IMR-90 (cell line): ENCODE measurements at regions not wholly inside any gene's neighbourhood (a gene's known extent, or its start where the extent isn't known, plus 50 kb on each side); places are given as distances from the start of the nearest gene placed in this dataset.

Experiments
- CTCF ChIP-seq: conservative IDR thresholded peaks from 2 replicates; pipeline ENCODE4 v1.5.1; 2012; ENCODE audit warnings: mild to moderate bottlenecking, low read depth, low read length, improper control_type of control experiment
- MAZ ChIP-seq: IDR thresholded peaks from 2 replicates; pipeline ENCODE4 v1.6.1; 2012; ENCODE audit warnings: low read depth, mild to moderate bottlenecking, low read length, improper control_type of control experiment, moderate library complexity, borderline replicate concordance
- MXI1 ChIP-seq: IDR thresholded peaks from 2 replicates; pipeline ENCODE4 v1.6.1; 2012; ENCODE audit warnings: low read depth, mild to moderate bottlenecking, low read length, moderate library complexity, borderline replicate concordance
- NFE2L2 ChIP-seq: fragments of 150-350 bp; IDR thresholded peaks from 2 replicates; pipeline ENCODE4 v1.6.1; 2016; ENCODE audit warnings: low read depth, mild to moderate bottlenecking, low read length
- POLR2A ChIP-seq: IDR thresholded peaks from 2 replicates; pipeline ENCODE4 v1.6.1; 2012; ENCODE audit warnings: mild to moderate bottlenecking, low read depth, low read length
- RAD21 ChIP-seq: IDR thresholded peaks from 2 replicates; pipeline ENCODE4 v1.6.1; 2012; ENCODE audit warnings: low read length, improper control_type of control experiment
- RFX5 ChIP-seq: IDR thresholded peaks from 2 replicates; pipeline ENCODE4 v1.8.0; 2012; ENCODE audit warnings: low read depth, mild to moderate bottlenecking, low read length, moderate library complexity
- SMC3 ChIP-seq: fragments of 150-350 bp; IDR thresholded peaks from 2 replicates; pipeline ENCODE4 v1.6.1; 2016; ENCODE audit warnings: low read depth, mild to moderate bottlenecking, antibody characterized with exemption, low read length, moderate library complexity

GRCh38 chr5:152184266-152184665 is 220.8 kb downstream of the NMUR2 start:
- TF ChIP-seq CTCF, result no peak
- TF ChIP-seq SMC3, result no peak
- TF ChIP-seq POLR2A, result no peak
- TF ChIP-seq MXI1, result no peak
- TF ChIP-seq RFX5, result no peak
- TF ChIP-seq RAD21, result no peak
- TF ChIP-seq NFE2L2, result no peak
- no peak for TF ChIP-seq MAZ
